ENCODE measurements at regions not wholly inside any gene's neighbourhood (a gene's known extent, or its start where the extent isn't known, plus 50 kb on each side); places are given as distances from the start of the nearest gene placed in this dataset.

GRCh38 chr2:142286618-142287017, 155.8 kb upstream of the LRP1B start:
- no peaks in the 10 kb centered on the region for H3K36me3 Mint-ChIP-seq (ENCODE audit: insufficient read depth in 1 of 3, low read depth in 3 of 3)
- Histone ChIP-seq H4K91ac (ENCODE audit: insufficient read length, low read depth, low read length) (no peak overlapping the region), H3K4me2 (ENCODE audit: insufficient read depth, insufficient read length, low read length) (no peak overlapping the region), H4K5ac (ENCODE audit: insufficient read length, low read depth, low read length) (no peak overlapping the region), H2BK15ac (ENCODE audit: low read depth, low read length) (no peak overlapping the region), H3K56ac (ENCODE audit: insufficient read length, low read depth, low read length) (no peak overlapping the region), H2BK20ac (ENCODE audit: low read depth, low read length, poor library complexity, severe bottlenecking) (no peak overlapping the region), H3K18ac (ENCODE audit: insufficient read length, low read depth, low read length) (no peak overlapping the region), H3K9me3 (ENCODE audit: control insufficient read depth, low read depth, low read length) (no peaks in the 10 kb centered on the region), H2AK5ac (ENCODE audit: insufficient read length, low read length) (no peak overlapping the region), H3K4ac (ENCODE audit: low read depth, low read length) (no peak overlapping the region), H3K27me3 (ENCODE audit: insufficient read depth, low read length) (no peaks in the 10 kb centered on the region), H3K27ac (ENCODE audit: insufficient read length, low read depth, low read length) (no peak overlapping the region), H4K8ac (replicated peaks; ENCODE audit: insufficient read length, low read depth, low read length) (no peak overlapping the region), H3K79me2 (ENCODE audit: insufficient read depth, low read length) (no peaks in the 10 kb centered on the region), H3K23me2 (ENCODE audit: insufficient read length, low read depth, low read length, poor library complexity, severe bottlenecking) (no peaks in the 10 kb centered on the region), H4K20me1 (ENCODE audit: control insufficient read depth, insufficient read depth, insufficient read length) (no peaks in the 10 kb centered on the region), H3K79me1 (ENCODE audit: insufficient read depth, low read depth, low read length, poor library complexity, severe bottlenecking) (no peaks in the 10 kb centered on the region), H3K4me1 (ENCODE audit: insufficient read depth, low read length) (no peaks in the 10 kb centered on the region), H3K9ac (ENCODE audit: extremely low read depth, insufficient read length, low read length) (no peak overlapping the region), H2AFZ (ENCODE audit: low read length) (no peak overlapping the region), H3K14ac (ENCODE audit: insufficient read depth, low read length) (no peak overlapping the region), H3K23ac (ENCODE audit: insufficient read length, low read depth, low read length) (no peak overlapping the region), H2BK120ac (ENCODE audit: low read depth, low read length, poor library complexity, severe bottlenecking) (no peak overlapping the region), H3T11ph (ENCODE audit: low read length) (no peak overlapping the region), H2BK5ac (ENCODE audit: insufficient read length, low read length) (no peak overlapping the region), H2BK12ac (ENCODE audit: insufficient read length, low read depth, low read length) (no peak overlapping the region)
- H3K4me3 Mint-ChIP-seq: no peak overlapping the region
- WGBS (ENCODE audit: extremely low coverage, insufficient read length, low lambda C conversion rate): no CpG with 5 or more reads among the region's 7 CpGs
- no peaks in the 10 kb centered on the region for H3K9me3 Mint-ChIP-seq
- DNase-seq: peak; percentile 71
- peaks cover 9 to 12% of the 10 kb centered on the region in 2 experiments for H3K4me1 Mint-ChIP-seq
- TF ChIP-seq CTCF (conservative IDR thresholded peaks at IDR 0.05): peak; percentile 89
- H3K27ac Mint-ChIP-seq: peak overlapping the region in 1 of 3 experiments; percentile 42; a peak in 1 of 7 replicates
- H3K27me3 Mint-ChIP-seq (ENCODE audit: low read depth): no peaks in the 10 kb centered on the region

Measured in H9 (cell line).